HG03045 (cell line): ENCODE measurements at regions not wholly inside any gene's neighbourhood (a gene's known extent, or its start where the extent isn't known, plus 50 kb on each side); places are given as distances from the start of the nearest gene placed in this dataset.

Experiments used
- ATAC-seq: cut with Tn5 transposase; IDR thresholded peaks from one replicate; pipeline ENCODE4 v1.9.1; 2021; ENCODE audit warnings: mild to moderate bottlenecking, moderate library complexity; ENCODE audit not compliant: unreplicated experiment

DNA sequence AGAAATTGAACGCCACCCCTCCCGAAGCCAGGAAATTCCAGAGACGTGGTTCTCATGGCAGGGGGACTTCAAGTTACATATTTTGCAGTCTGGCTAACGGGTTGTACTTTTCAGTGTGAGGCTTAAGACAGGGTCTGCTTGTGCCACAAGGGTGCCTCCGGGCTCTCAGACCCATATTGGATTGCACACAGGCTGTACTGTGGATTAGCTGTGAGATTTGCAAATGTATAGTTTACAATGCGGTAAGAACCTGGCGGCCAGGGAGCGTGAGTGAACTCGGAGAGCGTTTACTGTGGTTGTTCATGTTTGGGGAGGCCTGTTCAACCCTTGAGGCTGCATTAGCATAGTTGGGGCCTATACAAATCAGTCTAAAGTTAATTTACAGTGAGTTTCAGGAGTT is 143.9 kb upstream of the SIX2 start:
- ATAC-seq: no peak

DNA sequence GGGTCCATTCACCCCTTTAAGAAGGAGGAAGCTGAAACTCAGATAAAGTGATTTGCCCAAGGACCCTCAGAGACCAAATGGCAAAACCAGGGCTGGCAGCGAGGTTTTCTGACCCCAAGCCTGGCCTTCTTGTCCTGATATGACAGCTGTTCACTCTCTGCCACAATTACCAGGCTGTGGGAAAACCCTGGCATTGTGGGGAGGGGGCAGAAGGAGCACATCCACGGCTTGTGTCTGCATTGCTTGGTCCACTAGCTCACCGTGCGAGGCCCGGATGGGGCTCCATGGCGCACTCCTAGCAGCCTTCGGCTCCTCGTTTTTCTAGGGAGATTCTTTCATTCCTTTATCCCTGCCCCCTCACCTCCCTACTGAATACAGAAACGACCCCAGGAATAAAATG is 143.4 kb upstream of the SIX2 start:
- ATAC-seq: no peak

DNA sequence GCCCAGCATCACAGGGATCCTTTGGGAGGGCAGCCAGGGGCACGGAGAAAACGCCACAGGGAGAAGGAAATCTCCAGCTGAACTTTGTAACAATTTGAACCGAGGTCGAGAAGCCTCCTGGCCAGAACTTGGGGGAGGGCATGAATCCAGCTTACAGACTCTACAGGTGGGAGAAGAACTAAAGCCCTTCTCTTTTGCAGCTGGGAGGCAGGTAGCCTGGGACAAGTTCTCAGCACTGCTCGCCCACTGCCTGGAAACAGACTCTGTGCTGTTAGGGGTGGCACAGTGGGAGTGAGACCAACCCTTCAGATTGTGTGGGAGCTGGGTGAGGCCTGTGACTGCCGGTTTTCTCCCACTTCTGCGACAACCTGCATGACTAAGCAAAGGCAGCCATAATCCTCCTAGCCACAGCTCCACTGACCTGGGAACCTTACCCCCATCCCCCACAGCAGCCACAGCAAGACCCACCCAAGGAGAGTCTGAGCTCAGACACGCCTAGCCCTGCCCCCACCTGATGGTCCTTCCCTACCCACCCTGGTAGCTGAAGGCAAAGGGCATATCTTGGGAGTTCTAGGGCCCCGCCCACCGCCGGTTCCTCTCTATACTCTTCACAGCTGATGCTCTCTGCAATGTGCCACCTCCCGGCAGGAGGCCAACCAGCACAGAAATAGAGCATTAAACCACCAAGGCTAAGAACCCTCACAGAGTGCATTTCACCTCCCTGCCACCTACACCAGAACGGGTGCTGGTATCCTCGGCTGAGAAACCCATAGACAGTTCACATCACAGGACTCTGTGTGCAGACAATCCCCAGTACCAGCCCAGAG is 136.0 kb upstream of the SIX2 start:
- no peak for ATAC-seq

DNA sequence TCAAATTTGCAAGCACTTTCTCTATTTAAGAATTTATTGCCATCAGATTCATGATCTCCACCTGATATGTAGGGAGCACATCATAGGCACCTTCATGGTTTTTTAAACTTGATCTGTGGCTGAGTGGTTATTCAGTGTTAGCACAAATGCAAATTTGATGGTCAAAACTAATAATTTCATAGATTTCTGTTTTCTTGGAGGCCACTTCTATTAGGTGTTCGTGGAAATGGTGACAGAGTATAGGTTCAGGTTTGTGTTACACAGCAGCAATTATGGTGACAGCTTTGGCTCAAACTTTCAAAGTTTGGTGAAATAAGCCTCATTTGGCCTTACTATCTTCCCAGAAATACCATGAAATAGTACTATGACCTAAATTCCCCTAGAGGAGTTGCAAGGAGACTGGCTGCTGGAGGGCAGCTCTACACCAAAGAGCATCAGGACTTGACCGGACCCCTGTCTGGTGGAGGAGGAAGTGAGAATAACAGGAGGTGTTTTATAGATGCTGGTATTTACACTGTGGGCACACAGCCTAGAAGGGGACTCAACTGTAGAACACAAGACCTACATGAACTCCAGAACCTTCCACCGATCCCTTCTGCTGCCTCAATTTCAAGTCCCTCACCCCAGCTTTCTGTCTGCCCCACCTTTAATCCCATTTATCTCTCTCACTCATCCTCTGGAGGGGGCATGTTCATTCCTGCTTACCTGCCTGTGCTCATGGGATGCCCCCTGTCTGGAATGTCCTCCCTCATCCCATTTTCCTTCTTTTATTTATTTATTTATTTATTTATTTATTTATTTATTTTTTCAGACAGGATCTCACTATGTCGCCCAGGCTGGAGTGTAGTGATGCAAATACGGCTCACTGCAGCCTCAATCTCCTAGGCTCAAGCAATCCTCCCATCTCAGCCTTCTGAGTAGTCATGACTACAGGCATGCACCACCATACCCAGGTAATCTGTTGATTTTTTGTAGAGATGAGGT is 132.9 kb upstream of the SIX2 start:
- ATAC-seq: no peak

DNA sequence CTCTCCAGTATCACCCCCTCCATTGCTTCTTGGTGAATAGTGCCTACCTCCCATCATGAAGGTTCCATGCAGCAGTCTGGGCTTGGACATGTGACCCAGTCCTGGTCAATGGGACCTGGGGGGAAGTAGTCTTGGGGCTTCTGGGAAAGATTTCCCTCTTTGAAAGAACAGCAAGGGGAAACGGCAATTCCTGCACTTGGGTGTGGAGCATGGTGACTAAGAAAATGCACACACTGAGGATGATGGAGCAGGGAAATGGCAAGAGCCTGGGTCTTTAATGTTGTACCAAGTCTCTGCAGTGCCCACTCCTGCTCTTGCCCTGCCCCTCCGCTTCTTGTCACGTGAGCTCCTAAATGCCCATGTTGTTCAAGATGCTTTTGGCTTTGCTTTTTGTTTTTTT is 131.4 kb upstream of the SIX2 start:
- ATAC-seq: no peak

DNA sequence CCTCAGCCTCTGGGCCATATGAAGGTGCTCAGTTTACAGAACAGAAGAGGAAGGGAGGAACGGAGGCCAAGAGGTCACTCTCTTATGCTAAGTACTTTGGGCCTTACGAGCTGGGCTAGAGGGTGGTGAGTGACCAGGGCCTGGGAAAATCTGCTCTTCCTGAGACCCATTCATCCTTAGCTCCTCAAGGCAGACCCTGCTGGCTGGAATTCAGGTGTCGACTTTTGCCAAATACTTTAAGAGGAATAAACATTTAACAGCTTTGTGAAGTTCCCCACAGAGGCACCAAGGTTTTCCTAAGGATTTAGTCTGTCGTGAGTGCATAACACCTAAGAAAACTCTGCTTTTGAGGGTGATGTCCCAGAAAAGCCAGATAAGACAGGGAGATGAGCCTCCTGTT is 129.7 kb upstream of the SIX2 start:
- ATAC-seq: no peak

DNA sequence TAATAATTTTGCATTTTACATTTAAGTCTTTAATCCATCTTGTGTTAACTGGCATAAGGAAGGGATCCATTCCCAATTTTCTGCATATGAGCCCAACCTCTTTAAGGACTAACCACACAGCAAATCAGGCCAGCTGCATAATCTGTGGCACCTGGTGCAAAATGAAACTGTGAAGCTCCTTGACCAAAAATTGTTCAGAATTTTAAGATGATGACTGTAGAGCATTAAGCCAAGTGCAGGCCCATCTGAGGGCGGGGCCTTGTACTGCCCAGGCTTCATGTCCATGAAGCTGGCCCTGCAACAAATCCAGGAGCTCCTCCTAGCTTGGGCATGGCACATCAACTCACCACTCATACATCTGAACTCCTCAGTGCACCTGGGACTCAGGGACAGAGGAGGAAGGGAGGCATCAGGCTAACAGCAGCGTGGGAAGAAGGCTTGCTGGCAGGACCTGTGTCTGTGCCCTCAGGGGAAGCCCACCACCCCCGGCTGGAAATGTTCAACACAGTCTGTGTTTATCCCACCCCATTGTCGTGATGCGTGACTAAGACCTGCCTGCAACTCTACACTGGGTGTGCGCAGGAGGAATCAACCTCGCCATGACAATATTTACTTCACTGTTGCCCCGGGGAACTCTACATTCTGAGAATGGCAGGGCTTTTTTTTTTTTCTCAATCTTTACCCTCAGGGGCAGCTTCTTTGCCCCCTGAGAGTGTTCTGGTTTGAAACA is 128.9 kb upstream of the SIX2 start:
- ATAC-seq: no peak

DNA sequence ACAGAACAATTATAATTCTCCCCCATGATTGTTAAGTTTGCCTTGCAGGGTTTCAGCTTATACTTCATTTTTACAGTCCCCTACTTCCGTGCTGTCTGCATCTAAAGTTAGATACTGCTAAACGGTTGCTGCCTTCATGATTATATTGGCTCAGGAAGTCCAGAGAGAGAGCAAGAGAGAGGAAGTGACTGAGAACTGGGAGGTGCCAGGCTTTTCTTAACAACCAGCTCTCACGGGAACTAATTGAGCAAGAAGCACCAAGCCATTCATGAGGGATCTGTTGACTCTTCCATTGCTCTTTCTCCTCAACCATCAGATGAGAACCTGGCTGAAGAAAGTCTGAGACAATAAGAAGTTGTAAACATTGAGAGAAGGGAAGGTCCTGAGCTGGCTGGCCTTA is 125.5 kb upstream of the SIX2 start:
- ATAC-seq: no peak

DNA sequence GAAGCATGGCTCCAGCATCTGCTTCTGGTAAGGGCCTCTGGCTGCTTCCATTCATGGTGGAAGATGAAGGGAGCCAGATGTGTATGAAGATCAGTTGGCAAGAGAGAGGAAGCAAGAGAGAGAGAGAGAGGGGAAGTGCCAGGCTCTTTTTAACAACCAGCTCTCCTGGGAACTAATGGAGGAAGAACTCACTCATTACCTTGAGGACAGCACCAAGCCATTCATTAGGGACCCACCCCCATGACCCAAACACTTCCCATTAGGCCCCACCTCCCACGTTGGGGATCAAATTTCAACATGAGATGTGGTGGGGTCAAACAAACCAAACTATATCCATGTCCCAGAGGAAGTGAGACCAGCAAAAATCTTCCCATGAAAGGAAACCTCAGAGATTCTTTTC is 124.8 kb upstream of the SIX2 start:
- ATAC-seq: no peak

DNA sequence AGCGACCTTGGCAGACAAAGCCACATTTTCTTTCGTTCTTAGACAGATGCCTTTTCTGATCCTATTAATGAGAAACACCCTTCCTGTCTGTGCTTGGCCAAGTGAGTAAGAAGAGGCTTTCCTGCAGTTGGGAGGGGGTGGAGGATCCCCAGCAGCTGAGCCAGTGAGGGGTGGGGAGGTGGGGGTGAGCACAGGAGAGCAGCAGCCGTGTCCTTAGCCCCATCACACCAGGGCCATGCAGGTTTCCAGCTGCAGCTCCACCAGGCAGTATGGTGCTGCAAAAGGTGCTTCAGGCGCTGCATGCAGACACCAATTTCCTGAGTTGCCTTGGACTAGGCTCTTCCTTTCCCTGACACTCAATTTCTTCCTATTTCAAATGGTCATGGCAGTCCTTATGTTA is 123.3 kb upstream of the SIX2 start:
- no peak for ATAC-seq

DNA sequence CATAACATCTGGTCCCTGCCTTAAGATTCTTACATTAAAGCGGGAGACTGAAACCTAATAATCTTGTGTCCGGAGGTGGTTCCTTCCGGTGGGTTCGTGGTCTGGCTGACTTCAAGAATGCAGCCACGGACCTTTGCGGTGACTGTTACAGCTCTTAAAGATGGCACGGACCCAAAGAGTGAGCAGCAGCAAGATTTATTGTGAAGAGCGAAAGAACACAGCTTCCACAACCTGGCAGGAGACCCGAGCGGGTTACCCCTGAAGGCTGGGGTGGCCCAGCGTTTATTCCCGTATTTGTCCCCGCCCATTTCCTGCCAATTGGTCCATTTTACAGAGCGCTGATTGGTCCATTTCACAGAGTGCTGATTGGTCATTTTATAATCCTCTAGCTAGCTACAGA is 122.3 kb upstream of the SIX2 start:
- no peak for ATAC-seq

DNA sequence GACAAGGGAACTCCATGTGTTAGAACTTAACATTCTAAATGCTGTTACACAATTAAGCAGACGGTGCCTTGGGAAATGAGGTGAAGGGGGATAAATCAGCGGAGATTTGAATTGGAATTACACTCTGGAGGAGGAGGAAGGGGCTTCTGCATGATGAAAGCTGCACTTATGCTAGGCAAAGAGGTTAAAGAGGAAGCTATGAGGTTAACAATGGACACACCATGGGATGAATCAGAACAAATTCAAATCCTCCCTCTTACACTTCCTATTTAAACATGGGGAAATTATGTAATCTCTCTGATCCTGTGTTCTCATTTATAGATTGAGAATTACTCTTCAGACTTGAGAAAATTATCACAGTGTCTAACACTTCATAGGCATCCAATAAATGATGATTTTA is 121.5 kb upstream of the SIX2 start:
- no peak for ATAC-seq

DNA sequence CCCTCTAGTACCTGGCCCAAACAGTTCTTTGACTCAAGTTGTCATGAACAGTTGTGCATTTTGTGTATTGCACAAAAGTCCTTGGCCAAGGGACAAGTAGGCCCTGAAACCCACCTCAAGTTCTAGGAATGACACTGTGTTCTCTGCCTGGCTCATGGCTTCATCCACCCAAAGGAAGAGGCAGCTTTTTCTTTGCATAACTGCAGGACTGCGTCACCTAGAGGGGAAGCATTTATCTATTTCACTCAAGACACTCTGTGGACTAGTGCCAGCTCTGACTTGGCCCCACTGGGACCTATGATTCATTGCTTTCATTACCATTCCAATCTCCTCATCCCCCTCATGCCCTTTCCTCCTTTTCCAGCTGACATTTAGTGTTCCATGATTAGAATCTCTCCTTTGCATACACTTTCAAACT is 119.3 kb upstream of the SIX2 start:
- ATAC-seq: no peak

DNA sequence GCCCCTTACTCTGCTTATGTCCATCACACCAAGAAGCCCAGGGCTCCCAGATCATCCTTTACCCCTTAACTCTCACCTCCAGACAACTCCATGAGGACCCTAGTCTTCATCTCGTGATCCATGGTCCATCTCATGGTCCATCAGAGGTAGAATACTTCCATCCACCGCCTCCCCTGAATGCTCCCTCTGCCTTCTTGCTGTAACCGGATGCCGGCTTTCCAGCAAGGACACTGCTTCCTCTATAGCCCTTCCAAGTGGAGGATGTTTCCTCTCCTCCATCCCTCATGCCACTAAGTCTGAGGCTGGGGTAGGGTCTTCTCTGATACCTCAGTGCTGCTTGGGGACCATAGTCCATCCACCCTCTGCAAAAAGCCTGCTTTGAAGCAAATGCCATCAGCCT is 118.6 kb upstream of the SIX2 start:
- no peak for ATAC-seq

DNA sequence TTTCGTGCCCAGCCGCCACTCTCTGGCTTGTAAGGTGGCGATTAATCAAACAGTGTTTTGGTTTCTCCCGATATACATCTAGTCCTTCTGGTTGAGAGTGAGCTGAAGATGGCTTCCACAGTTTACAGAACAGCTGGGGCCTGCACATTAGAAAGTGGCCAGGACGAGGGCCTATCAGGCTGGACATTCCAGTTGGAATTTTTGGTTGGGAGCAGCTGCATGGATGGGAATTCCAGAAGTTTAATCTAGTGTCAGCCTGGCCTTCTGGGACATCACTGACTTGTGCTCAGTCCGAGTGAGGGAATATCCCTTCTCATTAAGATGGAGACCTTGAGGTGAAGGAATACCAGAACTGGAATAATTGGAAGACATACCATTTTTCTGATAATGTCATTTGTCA is 118.1 kb upstream of the SIX2 start:
- ATAC-seq: no peak

DNA sequence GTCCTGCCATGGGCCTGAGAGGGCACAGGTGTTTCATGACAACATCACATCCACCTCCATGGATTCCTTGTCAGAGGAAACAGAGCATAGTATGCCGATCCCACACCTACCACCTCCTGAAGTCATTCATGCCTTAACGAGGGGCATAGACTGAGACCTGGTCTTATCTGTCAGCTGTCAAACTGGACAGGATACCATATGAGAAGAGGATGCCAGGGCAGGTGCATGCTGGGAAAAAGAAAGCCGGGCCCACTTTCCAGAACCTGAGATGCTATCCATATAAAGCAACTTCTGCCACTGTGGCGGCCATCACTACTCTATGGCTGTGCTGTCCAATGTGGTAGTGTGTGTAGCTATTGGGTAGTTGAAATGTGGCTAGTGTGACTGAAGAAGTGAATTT is 116.0 kb upstream of the SIX2 start:
- ATAC-seq: no peak

DNA sequence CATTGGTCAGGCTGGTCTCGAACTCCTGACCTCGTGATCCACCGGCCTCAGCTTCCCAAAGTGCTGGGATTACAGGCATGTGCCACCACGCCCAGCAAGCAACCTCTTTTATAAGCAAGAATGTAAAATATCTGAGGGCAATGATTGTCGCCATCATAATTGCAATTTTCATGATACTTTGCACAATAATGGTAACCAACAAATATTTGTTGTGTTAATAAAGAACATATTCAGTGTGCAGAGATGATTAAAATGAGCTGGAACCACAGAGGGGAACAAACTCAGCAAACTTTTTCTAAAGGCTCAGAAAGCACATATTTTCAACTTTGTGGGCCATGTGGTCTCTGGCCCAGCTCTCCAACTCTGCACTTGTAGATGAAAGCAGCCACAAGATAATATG is 115.2 kb upstream of the SIX2 start:
- no peak for ATAC-seq

DNA sequence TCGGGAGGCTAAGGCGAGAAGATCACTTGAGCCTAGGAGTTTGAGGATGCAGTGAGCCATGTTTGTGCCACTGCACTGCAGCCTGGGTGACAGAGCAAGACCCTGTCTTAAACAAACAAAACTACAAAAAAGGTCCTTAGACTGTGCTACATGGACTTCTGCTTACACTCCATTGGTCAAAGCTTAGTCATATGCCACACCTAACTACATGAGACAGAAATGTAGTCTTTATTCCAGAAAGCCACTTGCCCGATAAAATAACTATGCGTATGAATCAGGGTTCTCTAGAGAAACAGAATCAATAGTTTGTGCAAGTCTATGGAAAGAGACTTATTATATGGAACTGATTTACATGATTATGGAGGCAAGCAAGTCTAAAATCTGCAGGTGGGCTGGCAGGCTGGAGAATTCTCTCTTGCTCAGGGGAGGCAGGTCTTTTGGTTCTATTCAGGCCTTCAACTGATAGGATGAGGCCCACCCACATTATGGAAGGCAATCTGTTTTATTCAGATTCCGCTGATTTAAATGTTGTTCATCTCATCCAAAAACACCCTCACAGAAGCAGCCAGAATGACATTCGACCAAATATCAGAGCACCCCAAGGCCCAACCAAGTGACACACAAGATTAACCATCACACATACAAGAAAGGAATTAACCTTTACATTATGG is 114.4 kb upstream of the SIX2 start:
- ATAC-seq: no peak

DNA sequence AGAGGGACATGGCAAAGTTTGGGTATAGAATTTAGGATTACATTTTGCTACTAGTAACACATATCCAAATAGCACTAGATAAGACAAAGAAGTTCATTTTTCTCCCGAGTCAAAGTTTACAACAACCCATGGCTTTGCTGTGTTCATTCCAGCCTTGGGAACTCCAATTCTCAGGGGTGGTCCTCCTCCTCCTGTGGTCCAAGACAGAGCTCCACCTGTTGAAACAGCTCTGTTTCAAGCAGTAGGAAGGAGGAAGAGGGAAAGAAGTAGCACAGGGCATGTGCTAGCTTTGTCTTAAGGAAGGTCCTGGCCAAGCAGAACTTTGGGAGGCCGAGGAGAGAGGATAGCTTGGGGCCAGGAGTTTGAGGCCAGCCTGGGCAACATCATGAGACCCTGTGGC is 113.8 kb upstream of the SIX2 start:
- no peak for ATAC-seq

DNA sequence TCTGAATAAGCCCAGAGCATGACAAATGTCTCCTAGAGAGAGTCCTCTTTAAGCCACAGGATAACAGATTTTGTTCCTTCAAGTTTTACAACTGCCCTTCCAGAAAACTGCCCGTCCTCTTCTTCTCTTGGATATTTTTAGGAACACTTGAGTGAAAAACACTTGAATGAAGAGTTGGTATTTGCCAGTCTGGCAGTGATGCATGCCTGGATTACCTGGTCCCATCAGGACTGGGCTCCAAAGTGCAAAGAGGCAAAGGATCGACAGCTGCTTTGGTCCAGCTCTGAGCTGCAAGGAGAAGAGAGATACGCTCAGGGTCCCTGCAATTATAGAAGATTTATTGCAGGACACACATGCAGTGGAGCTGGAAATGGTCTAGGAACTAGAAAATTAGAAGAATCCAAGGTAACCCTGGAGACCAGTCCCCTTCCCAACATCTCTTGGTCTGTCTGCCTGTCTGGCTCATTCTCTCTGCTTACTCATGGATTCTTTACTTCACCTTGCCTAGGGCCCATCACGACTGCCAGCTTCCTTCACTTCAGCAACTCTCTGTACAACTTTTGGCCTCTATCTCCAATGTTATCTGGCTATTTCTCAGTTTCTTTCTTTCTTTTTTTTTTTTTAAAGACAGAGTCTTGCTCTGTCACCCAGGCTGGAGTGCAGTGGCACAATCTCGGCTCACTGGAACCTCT is 112.1 kb upstream of the SIX2 start:
- no peak for ATAC-seq
